ENCODE measurements at regions not wholly inside any gene's neighbourhood (a gene's known extent, or its start where the extent isn't known, plus 50 kb on each side); places are given as distances from the start of the nearest gene placed in this dataset.

DNA sequence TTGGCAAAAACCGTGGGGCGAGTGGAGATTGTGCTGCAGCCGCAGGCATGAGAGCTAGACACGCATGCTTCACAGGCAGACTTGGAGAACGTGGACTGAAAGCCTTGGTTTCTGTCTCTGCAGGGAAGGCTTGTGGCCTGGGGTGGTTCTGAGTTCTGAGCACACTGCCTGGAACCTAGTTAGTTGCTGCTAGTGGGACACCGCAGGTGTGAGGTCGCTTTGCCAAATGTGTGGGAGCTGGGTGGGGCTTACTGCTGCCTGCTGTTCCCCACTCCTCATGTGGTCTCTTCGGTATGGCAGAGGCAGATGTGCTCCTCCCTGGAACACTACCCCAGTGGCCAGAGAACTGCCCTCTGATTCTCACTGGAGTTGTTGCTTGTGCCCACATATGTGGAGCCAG is 484.0 kb downstream of the MMUT start:
- no peaks in the 10 kb centered on the region for H3K79me2 ChIP-seq (ENCODE audit: control insufficient read depth, insufficient read depth, low read length)
- H3K4me3 ChIP-seq (ENCODE audit: control insufficient read depth in 2 of 3, extremely low read depth in 1 of 3, insufficient read depth in 2 of 3, low read depth in 1 of 3, low read length in 3 of 3) = no peak overlapping the region
- no peak overlapping the region for H3K9ac ChIP-seq (ENCODE audit: control insufficient read depth, extremely low read depth, insufficient read depth, low read length)
- TF ChIP-seq, protein P1, sequence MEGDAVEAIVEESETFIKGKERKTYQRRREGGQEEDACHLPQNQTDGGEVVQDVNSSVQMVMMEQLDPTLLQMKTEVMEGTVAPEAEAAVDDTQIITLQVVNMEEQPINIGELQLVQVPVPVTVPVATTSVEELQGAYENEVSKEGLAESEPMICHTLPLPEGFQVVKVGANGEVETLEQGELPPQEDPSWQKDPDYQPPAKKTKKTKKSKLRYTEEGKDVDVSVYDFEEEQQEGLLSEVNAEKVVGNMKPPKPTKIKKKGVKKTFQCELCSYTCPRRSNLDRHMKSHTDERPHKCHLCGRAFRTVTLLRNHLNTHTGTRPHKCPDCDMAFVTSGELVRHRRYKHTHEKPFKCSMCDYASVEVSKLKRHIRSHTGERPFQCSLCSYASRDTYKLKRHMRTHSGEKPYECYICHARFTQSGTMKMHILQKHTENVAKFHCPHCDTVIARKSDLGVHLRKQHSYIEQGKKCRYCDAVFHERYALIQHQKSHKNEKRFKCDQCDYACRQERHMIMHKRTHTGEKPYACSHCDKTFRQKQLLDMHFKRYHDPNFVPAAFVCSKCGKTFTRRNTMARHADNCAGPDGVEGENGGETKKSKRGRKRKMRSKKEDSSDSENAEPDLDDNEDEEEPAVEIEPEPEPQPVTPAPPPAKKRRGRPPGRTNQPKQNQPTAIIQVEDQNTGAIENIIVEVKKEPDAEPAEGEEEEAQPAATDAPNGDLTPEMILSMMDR (optimal IDR thresholded peaks at IDR 0.05 in 1 of 3, IDR thresholded peaks at IDR 0.05 in 1 of 3, conservative IDR thresholded peaks at IDR 0.05 in 1 of 3; ENCODE audit: extremely low read depth in 1 of 3, insufficient read depth in 2 of 3, low read length in 3 of 3) = no peak
- no peak for TF ChIP-seq EZH2 (IDR thresholded peaks at IDR 0.05; ENCODE audit: low read length)
- FAIRE-seq (no peak), DNase-seq (ENCODE audit: low read depth, low spot score) (no peak)
- H2AFZ ChIP-seq (ENCODE audit: control insufficient read depth, low read length) = no peak overlapping the region
- dilution Hi-C loops (cut with MboI; ENCODE audit: extremely low pct_ligation_motif_present, low sequenced_read_pairs) = no loop called here
- no peaks in the 10 kb centered on the region for H4K20me1 ChIP-seq (ENCODE audit: control insufficient read depth, extremely low read depth, insufficient read depth, low read length)
- no peaks in the 10 kb centered on the region for H3K9me3 ChIP-seq (ENCODE audit: control insufficient read depth, low read depth, low read length)
- no peak overlapping the region for H3K4me2 ChIP-seq (ENCODE audit: control insufficient read depth, extremely low read depth, insufficient read depth, low read depth, low read length)
- H3K9me1 ChIP-seq (ENCODE audit: control insufficient read depth, extremely low read depth, insufficient read depth, low read length) = no peaks in the 10 kb centered on the region
- no peak overlapping the region for H3K27ac ChIP-seq (ENCODE audit: control insufficient read depth, insufficient read depth, low read length)
- H3K4me1 ChIP-seq (ENCODE audit: control insufficient read depth, extremely low read depth, insufficient read depth, low read length) = no peaks in the 10 kb centered on the region
- no peaks in the 10 kb centered on the region for H3K27me3 ChIP-seq (ENCODE audit: control insufficient read depth, extremely low read depth, insufficient read depth, low read length)
- no peaks in the 10 kb centered on the region for H3K36me3 ChIP-seq (ENCODE audit: control insufficient read depth in 2 of 2, extremely low read depth in 1 of 2, insufficient read depth in 2 of 2, low read length in 2 of 2)

GRCh38 chr6:48978016-48978415 is 485.0 kb downstream of the MMUT start:
- Histone ChIP-seq H3K4me2 (ENCODE audit: control insufficient read depth, extremely low read depth, insufficient read depth, low read depth, low read length) (no peak overlapping the region), H3K9ac (ENCODE audit: control insufficient read depth, extremely low read depth, insufficient read depth, low read length) (no peak overlapping the region), H3K27me3 (ENCODE audit: control insufficient read depth, extremely low read depth, insufficient read depth, low read length) (no peaks in the 10 kb centered on the region), H2AFZ (ENCODE audit: control insufficient read depth, low read length) (no peak overlapping the region), H3K9me3 (ENCODE audit: control insufficient read depth, low read depth, low read length) (no peaks in the 10 kb centered on the region), H3K4me1 (ENCODE audit: control insufficient read depth, extremely low read depth, insufficient read depth, low read length) (no peaks in the 10 kb centered on the region), H3K9me1 (ENCODE audit: control insufficient read depth, extremely low read depth, insufficient read depth, low read length) (no peaks in the 10 kb centered on the region), H3K79me2 (ENCODE audit: control insufficient read depth, insufficient read depth, low read length) (no peaks in the 10 kb centered on the region), H3K27ac (ENCODE audit: control insufficient read depth, insufficient read depth, low read length) (no peak overlapping the region), H3K36me3 (ENCODE audit: control insufficient read depth in 2 of 2, extremely low read depth in 1 of 2, insufficient read depth in 2 of 2, low read length in 2 of 2) (no peaks in the 10 kb centered on the region), H4K20me1 (ENCODE audit: control insufficient read depth, extremely low read depth, insufficient read depth, low read length) (no peaks in the 10 kb centered on the region), H3K4me3 (ENCODE audit: control insufficient read depth in 2 of 3, extremely low read depth in 1 of 3, insufficient read depth in 2 of 3, low read depth in 1 of 3, low read length in 3 of 3) (no peak overlapping the region)
- FAIRE-seq (no peak), DNase-seq (ENCODE audit: low read depth, low spot score) (no peak)
- no peak for TF ChIP-seq EZH2 (IDR thresholded peaks at IDR 0.05; ENCODE audit: low read length)
- TF ChIP-seq, protein P1 (optimal IDR thresholded peaks at IDR 0.05 in 1 of 3, IDR thresholded peaks at IDR 0.05 in 1 of 3, conservative IDR thresholded peaks at IDR 0.05 in 1 of 3; ENCODE audit: extremely low read depth in 1 of 3, insufficient read depth in 2 of 3, low read length in 3 of 3) = no peak
- dilution Hi-C loops (cut with MboI; ENCODE audit: extremely low pct_ligation_motif_present, low sequenced_read_pairs) = no loop called here

Data from keratinocyte (primary cell).